GM19468 (cell line): ENCODE measurements at regions not wholly inside any gene's neighbourhood (a gene's known extent, or its start where the extent isn't known, plus 50 kb on each side); places are given as distances from the start of the nearest gene placed in this dataset.
"Not testable (repeated sequence)": the region's sequence is repeated elsewhere in the genome, so short reads cannot be mapped to it uniquely, and the experiment has no call there.

Experiments
- ATAC-seq: cut with Tn5 transposase; IDR thresholded peaks from one replicate; pipeline ENCODE4 v1.9.1; 2021; ENCODE audit warnings: mild to moderate bottlenecking, moderate library complexity, moderate number of reproducible peaks; ENCODE audit not compliant: unreplicated experiment; ENCODE audit errors: extremely low read depth

DNA sequence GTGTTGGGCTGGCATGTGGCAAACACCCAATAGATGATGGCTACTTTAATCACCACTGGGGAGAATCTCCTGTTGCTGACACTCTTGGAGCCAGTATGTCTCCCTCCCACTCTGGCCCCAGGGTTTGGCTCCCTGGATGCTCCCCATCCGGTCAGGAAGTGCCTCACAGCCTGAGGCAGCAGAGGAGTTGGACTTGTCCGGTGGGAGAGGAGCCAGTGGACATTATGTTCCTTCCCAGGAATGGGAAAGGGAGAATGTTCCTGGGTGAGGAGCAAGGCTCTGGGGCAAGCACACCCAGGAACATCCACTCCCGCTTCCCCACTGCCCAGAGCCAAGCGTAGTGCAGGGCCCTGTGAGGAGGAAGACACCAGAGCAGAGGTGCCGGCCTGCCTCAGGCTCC, 84.6 kb upstream of the NAV2 start:
- no peak for ATAC-seq

DNA sequence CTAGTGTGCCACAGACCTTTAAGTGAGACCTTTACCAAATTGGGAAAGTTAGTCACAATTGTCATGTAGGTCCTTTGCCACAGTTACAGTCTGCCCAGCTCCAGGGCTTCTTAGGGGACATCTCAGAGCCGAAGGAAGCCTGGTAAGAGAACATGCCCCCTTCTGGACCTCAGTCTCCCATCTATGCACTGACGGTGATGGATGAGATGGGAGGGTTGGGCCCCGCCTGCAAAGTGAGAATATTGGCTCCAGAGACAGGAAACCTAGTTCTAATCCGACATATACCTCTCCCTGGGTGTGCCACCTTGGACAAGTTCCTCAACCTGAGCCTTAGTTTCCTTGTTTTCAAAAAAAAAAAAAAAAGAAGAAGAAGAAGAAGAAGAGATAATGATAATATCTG, 85.1 kb upstream of the NAV2 start:
- no peak for ATAC-seq

DNA sequence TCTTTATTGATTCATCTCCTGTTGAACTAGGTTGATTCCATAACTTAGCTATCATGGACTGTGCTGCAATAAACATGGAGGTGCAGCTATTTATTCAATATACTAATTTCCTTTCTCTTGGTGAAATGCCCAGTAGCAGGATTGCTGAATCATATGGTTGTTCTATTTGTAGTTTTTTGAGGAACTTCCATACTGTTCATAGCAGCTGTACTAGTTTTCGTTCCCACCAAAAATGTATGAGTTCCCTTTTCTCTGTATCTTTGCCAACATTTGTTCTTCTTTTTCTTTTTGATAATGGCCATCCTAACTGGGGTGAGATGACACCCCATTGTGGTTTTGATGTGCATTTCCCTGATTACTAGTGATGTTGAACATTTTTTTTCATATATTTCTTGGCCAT, 87.2 kb upstream of the NAV2 start:
- no peak for ATAC-seq

DNA sequence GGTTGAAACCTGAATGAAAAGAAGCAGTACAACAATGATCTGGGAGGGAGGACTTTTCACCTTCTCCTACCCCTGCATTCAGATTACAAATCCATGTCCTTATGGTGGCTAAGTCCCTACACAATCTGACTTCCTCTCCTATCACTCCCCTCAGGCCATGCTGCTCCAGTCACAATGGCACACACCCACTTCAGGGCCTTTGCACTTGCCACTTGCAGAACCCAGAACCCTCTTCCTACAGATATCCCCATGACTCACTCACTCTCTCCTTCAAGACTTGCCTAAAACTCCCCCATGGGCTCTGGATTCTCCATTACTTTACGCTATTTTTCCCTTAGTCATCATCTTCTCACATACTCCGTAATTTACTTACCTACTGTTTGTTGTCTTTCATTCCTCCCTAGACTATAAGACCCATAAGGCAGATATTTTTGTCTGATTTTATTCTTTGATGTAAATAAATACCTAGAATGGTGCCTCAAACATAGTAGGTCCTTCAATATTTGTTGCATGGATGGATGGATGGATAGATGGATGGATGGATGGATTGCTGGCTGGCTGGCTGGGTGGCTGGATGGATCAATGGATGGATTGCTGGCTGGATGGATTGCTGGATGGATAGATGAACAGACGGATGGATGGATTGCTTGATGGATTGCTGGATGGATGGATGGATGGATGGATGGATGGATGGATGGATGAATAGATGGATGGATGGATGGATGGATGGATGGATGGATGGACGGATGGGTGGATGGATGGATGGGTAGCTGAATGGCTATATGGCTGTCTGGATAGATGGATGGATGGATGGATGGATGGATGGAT, 94.7 kb upstream of the NAV2 start:
- ATAC-seq = no peak

DNA sequence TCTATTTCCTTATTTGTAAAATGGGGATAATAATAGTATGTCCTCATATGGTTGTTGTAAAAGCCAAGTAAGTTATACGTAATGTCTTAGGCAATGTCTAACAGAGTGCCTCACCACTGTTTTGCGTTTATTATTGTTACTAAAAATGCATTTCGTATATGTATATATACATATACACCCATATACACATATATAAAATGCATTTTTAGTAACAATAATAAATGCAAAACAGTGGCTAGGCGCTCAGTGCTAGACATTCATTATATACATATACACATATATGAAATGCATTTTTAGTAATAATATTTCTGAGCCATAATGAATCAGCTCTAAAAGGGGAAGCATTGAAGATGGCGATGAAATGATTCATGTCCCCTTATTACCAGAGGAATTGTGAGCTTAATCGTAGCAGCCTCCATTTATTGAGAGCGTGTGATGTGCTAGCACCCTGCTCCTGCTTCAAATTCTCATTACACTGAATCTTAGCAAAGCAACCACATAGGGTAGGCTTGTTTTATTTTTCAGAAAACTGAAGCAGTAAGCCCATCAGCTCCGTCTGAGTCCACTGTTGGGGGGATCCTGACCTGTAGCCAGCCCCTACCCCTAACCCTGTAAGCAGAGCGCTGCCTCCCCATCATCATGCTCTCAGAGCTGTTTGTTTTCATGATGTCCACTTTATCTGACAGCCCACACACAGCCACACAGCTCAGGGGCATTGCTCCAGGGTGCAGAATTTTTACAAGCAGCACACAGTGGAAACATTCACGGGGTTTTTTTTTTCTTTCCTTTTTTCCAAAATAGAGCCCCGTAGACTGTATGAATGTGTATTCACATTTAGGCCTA, 97.1 kb upstream of the NAV2 start:
- ATAC-seq = no peak

DNA sequence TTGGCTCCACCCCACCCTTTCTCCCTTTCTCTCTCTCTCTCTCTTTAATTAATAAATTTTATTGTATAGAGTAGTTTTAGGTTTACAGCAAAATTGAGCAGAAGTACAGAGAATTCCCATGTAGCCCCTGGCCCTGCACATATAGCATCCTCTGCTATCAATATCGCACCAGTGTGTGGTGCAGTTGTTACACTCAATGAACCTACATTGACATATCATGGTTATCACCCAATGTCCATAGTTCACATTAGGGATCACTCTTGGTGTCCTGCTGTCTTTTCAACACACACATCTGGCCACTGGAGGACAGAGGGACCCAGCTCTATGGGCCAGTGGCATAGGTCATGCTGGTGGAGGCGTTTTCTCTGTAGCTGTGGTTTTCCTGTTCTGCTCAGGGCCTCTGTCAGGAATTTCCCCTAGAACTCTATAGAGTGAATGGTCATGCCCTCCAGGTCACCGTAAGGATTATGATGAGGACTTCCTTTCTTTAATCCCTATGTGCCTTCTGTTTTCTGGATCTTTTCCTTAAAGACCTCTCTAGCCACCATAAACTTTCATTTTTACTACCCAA, 98.2 kb upstream of the NAV2 start:
- ATAC-seq = no peak

DNA sequence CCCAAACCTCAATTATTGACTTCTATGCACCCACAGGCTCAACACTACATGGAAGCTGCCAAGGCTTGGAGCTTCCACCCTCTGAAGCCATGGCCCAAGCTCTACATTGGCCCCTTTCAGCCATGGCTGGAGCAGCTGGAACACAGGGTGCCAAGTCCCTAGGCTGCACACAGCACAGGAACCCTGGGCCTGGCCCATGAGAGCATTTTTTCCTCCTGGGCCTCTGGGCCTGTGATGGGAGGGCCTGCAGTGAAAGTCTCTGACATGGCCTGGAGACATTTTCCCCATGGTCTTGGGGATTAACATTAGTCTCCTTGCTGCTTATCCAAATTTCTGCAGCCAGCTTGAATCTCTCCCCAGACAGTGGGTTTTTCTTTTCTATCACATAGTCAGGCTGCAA, 100.6 kb upstream of the NAV2 start:
- not testable (repeated sequence) for ATAC-seq

DNA sequence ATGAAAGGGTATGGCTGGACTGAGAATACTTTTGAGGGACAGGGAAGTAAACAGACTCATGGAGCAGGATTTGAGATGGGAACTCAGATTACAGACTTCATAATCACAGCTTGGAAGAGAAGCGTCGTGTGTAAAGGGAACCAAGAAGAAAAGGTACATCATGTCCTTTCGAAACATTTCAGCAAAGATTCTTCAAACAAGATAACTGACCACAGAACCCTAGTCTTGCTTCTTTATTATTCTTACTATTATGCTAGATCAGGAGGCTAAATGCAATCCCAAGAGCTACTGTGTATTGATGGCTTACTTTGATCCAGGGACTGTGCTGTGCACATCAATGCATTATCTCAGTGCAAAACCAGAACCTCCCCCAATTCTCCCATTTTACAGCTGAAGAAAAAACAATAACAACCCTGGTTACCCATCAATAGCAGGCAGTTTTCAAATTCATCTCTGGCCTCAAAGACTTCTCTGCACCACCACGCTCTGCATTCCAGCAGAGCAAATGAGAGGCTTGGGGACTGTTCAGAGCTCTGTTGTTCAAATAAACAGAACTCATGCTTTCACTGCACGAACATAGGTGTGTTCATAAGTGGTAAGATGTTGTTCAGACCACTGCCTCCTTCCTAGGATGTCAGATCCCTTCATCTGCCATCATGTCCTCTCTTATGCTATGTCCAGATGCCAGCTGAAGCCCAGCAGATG, 104.8 kb upstream of the NAV2 start:
- no peak for ATAC-seq

DNA sequence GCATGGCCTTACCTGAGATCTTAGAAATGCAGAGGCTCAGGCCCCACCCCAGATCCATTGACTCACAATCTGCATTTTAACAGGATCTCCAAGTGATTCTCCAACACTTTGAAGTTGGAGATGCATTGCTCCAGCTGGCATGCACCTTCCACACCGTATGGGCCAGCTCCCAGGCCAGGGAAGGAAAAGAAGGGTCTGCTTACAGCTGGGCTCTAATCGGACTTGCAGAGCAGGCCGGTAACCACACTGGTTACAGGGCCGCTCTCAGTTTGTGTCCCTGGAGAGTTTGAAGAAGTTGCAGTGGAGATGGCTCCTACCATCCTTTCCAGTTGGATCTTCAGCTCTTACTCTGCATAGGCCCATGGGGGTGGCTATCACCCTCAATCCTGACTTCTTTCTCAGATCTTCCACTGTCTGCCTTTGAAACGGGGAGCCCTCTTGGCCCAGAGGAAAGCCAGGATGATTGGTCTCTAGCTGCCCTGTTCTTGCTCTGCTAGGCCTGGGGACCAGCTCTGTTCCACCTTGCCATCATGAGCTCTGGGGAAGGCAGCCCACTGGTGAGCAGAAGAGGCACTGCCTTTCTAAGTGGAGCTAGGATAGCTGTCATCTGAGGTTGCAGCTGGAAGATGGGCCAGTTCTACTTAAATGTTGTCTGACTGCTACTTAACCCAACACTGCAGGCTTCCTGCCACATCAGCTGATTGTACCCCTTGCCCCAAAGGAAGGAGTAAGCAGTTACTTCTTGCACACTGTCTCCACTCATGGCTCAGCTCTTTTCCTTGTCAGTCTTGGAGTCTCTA, 105.6 kb upstream of the NAV2 start:
- no peak for ATAC-seq

DNA sequence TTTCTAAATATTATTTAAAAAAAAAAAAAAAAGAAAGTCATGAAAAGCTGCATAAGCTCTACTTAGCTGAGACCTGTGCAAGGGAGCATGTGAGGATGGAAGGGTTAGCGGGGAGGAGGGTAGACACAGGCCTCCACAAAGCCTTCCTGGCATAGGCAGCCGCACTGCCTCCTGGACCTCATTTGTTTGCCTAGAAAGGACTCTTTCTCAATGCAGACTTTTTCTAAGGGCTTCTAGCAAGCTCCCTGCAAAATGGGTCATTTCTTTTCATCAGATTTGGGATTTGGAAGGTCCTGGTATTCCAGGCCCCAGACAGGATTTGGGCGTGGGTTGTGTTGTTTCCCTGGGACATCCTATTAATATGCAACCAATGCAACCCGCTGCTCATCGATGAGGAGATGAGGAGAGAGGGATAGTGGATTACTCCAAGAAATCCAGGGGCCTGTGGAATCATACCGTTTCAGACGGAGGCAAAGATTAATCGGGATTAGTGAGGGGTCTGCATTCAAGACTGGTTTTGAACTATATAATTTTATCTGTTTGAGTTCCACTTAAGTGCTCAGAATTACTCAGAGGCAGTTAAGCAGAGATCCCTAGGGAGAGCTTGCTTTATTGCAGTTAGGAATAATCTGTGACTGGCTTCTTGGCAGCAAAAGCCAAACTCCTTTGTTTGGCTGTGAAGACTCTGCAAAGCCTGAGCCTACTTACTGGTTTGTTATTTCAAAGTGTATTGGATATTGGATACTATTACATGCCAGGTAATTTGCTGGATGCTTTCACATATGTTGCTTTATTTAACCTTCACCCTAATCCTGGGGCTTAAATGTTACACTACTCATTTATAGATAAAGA, 106.9 kb upstream of the NAV2 start:
- ATAC-seq = no peak

DNA sequence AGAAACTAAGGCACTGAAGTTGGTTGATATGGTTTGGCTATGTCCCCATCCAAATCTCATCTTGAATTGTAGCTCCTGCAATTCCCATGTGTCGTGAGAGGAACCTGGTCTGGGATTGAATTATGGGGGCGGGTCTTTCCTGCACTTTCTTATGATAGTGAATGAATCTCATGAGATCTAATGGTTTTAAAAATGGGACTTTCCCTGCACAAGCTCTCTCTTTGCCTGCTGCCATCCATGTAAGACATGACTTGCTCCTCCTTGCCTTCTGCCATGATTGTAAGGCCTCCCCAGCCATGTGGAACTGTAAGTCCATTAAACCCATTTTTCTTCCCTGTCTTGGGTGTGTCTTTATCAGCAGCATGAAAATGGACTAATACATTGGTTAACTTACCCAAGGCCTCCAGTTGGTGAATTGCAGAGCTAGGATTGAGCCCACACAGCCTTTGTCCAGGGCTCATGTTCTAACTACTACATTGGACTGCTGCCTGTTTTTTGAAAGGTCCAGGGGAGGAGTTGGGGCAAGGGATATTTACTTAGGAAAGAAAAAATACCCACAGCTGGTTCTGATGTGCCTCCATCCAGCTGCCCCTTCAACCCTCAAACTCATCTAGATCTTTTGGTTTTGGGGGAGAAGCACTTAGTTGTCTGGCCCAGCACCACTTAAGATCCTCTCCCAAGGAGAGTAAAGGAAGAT, 107.8 kb upstream of the NAV2 start:
- no peak for ATAC-seq

DNA sequence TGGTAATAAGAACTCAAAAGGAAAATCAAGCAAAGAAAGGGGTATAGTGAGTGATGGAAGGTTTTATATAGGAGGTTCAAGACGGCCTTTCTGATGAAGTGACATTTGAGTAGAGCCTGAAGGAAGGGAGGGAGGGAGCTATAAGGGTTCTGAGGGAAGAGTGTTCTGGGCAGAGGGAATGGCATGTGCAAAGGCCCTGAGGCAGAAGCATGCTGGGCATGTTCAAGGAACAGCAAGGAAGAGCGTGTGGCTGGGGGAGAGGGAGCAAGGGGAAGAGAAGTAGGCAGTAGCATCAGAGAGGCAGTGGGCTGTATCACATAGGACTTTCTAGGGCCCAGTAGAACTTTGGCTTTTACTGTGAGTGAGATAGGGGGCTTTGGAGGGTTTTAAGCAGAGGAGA, 108.9 kb upstream of the NAV2 start:
- no peak for ATAC-seq

DNA sequence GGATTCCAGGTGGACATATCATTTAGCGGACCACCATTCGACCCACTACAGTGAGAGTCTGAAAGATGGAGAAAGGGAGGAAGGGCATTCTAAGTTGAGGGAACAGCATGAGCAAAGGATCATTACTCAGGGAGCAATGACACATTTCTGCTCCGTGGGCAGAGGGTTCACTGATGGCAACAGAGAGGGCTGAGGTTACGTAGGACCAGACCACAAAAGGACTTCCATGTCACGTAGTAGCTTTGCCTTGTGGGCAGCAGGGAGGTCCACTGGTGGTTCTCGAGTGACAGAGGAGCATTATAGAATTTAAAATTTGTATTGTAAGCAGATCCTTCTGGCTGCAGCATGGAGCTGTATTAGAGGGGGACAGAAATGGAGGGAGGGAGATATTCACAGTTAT, 109.7 kb upstream of the NAV2 start:
- no peak for ATAC-seq

DNA sequence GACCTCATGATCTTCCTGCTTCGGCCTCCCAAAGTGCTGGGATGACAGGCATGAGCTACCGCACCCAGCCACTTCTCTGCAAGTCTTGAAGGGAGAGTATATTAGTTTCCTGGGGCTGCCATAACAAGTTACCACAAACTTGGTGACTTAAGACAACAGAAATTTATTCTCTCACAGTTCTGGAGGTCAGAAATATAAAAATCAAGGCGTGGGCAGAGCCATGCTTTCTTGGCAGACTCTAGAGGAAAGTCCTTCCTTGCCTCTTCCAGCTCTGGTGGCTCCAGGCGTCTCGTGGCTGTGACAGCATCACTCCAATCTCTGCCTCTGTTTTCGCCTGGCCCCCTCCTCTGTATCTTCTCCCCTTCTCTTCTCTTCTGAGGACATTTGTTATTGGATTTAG, 110.2 kb upstream of the NAV2 start:
- ATAC-seq = no peak

DNA sequence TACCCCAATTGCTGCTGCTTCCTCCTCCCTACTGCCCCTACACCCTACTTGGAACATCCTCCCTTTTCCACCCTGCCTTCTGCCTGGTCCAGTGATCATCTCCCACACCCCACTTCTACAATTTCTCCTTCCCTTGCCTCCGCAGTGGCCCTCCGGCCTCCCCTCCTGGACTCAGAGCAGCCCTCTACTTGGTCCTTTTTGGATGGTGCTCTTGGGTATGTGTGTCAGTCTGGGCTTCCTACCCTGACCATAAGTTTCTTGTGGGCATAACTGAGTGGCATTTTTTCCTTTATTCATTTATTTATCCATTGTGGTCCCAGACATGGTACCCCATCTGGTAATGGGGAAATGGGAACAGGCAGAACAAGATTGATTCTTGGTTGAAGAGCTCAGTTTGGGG, 111.4 kb upstream of the NAV2 start:
- ATAC-seq = no peak

DNA sequence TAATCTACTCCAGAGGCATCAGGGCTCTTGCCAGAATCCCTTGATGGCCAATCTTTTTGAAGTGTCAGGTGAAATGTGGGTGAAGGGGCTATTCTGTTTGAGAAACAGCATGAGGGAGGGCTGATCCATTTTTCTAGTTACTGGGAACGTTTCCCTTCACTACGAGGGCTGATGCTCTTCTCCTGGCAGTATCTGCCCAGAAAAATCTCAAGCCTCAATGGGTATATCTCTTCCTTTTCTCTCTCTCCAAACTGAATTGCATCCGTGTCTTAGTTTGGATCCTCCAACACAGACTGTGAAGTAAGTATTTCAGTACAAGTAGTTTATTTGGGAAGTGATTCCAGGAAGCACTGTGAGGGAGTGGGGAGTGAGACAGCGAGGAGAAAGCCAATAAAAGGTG, 113.0 kb upstream of the NAV2 start:
- ATAC-seq = no peak

DNA sequence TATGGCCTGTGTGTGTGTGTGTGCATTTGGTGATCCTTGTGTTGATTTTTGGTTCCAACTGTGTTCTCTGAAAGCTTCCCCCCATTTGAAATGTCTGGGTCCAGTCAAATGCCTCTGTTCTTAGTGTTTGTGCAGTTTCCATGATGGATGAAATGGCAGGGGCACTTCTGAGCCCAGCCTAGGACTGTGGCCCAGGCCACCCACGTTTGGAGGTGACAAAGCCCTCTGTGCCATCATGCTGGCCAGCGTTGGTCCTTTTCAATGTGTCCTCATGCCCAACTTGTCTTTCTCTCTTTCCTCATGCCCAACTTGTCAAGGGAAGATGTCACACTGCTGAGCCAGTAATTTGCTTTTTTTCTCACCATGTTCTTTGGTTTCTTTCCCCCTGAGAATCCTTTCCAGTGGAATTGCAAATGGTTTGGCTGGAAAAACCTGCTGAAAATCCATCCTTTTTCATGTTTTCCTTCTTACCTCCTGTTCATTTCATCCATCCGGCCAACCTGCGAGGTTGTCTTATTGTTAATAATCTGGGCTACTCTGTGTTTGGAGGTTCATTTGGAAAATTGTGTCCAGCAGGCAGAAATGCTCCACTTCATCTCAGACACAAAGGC, 113.7 kb upstream of the NAV2 start:
- no peak for ATAC-seq

DNA sequence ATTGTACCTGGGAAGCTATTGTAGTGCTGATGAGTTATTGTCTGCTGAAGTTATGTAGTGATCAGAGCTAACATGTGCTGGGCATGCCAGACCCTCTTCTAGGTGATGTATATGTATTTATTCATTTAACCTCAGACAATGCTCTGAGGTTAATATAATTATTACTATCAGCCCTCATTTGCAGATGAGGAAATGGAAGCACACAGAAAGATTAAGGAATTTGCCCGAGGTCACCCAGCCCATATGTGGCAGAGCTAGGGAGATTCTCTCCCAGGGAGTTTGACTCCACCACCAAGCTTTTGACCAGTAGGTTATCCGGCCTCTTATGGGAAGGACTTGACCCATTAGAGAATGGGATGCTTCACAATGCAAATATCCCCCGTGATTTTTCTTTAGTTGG, 114.2 kb upstream of the NAV2 start:
- ATAC-seq = no peak
